ENCODE measurements at regions not wholly inside any gene's neighbourhood (a gene's known extent, or its start where the extent isn't known, plus 50 kb on each side); places are given as distances from the start of the nearest gene placed in this dataset.

DNA sequence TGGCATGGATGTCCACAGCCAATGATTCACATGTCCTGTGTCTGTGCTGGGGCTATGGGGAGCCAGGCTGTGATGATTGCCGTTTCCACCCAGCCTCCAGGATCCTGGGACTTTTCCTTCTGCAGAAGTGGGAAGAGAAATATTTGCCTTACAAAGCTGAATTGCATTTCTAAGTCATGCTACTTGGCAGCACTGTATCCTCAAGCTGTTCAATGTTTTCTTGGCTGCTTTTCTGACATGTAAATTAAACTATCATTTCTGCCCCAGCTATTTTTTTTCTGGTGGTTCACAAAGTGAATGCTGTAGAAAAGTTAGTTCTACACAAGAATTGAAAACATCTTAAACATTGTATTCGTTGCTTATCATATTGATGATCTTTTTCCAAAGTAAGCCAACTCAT is 51.9 kb upstream of the TCERG1L start:
- peak in 3 of 4 donors; percentile 8 to 9 (median 8) for DNase-seq (ENCODE audit: low read depth in 4 of 4, low spot score in 3 of 4)

DNA sequence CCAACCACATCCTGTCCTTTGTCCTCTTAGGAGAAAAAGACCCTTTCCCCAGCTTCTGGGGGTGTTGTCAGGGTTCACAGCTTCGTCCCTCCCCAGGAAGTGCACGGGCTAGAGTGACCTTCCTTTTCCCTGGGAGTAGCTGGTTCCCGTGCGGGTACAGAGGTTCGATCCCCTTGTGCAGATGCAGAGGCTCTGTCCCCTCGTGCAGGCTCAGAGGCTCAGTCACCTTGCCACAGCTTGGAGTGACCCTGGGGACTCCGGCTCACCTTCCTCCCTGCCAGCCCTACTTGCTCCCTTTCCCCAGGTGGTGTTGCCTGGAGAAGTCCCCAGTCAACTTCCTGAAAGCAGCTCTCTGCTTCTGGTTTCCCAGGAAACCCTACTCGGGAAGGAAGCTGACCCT is 60.0 kb upstream of the TCERG1L start:
- no peak for DNase-seq (ENCODE audit: low read depth in 4 of 4, low spot score in 3 of 4)

DNA sequence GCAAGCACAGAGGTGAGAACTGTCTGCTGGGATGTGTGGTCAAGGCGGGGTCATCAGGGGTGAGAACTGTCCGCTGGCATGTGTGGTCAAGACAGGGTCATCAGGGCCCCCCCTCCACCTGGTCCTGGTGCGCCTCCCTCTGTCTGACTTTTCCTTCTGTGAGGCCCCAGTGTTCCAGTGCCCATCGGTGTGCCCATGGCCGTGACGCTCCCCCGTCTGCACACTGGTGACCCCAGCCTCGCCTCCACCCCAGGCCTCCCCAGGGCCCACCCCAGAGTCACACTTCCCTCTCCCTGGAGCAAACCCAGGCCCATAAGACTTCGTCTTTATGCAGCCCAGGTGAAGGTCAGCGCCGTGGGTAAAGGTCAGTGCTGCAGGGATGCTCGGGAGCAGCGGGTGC is 70.1 kb upstream of the TCERG1L start:
- no peak for DNase-seq (ENCODE audit: low read depth in 4 of 4, low spot score in 3 of 4)

- DNase-seq (ENCODE audit: low read depth in 4 of 4, low spot score in 3 of 4), result peak in 1 of 4 donors; percentile 26
Observed at GRCh38 chr10:131385161-131385872, 73.8 kb upstream of the TCERG1L start.

GRCh38 chr10:131387018-131387529 is 75.6 kb upstream of the TCERG1L start:
- no peak for DNase-seq (ENCODE audit: low read depth in 4 of 4, low spot score in 3 of 4)

DNA sequence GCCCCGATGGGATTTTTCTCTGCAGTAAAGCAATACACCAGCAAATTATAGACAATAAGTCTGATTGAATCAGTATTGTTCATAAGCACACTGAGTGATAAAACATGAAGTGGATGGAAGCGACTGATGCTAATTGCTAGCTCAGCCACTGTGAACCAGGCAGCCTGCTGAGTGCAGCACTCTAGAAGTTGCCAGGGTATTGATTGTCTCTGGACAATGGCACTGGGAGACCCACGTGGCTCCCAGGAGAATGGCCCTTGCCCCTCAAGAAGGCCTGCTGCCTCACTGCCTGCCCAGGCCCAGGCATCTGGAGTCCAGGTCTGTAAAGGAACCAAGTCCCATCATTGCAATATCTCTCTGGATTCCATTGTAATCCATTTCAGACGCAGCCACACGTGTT is 80.4 kb upstream of the TCERG1L start:
- no peak for DNase-seq (ENCODE audit: low read depth in 4 of 4, low spot score in 3 of 4)

GRCh38 chr10:131396121-131397050 is 84.9 kb upstream of the TCERG1L start:
- no peak for DNase-seq (ENCODE audit: low read depth in 4 of 4, low spot score in 3 of 4)

GRCh38 chr10:131398166-131398565 is 86.6 kb upstream of the TCERG1L start:
- no peak for DNase-seq (ENCODE audit: low read depth in 4 of 4, low spot score in 3 of 4)

GRCh38 chr10:131399981-131400380 is 88.5 kb upstream of the TCERG1L start:
- no peak for DNase-seq (ENCODE audit: low read depth in 4 of 4, low spot score in 3 of 4)

GRCh38 chr10:131400513-131400912 is 89.0 kb upstream of the TCERG1L start:
- DNase-seq (ENCODE audit: low read depth in 4 of 4, low spot score in 3 of 4), result no peak

DNA sequence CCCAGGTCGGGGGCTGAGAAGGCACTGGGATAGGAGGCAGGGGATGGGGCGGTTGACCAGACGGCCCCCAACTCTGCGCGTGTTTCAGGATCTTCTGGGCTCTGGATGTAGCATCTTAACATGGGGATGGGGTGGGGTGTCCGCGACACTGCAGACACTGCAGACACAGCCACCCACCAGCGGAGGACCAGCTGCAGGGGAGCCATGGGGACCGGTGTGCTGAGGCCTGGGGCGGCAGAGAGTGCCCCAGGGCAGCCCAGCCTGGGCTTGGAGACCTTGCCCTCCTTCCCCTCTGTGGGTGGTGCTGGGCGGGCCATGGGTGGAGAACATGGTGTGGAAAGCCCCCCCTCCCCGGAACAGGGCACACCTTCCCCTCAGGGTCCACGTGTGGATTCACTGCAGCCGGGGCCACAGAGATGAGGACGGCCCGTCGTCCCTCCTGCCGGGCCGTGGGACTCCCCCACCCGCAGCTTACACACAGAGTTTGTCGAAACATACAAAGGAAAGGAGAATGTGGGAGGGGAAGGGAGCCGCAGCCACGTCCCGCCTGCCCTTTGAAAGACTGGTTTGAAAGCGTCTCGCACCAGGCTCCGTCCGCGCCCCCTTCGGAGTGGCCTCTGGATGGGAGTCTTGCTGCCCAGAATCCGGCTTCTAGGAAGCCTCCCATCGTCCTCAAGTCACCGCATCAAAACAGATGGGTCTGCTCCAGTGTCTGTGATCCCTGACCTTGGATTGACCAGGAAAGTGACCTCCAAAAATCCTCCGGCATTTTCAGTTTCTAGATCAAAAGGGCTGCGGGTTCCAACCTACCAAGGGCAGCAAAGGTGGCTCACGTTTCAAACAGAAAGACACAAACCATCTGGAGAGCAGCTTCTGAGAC is 91.5 kb upstream of the TCERG1L start:
- DNase-seq (ENCODE audit: low read depth in 4 of 4, low spot score in 3 of 4), result peak in 1 of 4 donors; percentile 37

DNA sequence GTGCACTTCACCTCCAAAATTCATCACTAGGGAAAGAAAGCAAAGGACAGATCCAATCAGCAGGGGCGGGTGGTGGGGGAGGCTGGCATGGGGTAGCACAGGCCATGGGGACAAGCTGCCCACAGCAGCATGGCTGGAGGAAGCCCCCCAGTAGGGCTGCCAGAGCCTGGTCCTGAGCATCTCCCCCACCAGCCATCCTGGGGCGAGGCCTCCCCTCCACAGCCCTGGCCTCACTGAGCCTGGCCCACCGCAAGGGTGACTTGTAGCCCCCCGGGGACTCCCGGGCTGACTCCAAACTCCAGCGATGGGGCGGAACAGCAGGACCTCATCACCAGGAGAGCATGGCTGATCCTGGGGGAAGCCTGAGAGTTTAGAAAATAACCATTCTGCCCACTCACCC is 92.4 kb upstream of the TCERG1L start:
- no peak for DNase-seq (ENCODE audit: low read depth in 4 of 4, low spot score in 3 of 4)

DNA sequence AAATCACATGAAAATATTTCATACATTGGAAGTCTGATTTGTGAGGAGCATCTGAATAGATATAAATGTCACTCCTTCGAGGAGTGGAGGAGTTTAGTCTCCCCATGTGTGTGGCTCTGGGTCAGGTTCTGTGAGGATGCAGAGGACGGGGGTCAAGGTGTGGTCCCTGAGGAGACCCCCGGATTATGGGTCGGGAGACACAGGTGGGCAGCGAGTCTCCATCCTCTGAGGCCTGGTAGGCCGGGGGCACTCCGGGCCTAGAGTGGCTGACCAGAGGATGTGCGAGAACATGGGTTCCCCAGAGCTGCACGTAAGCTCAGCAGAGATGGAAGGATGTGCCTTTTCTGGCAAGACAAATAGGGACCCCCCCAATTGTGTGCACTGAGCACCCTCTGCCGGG is 93.4 kb upstream of the TCERG1L start:
- DNase-seq (ENCODE audit: low read depth in 4 of 4, low spot score in 3 of 4), result no peak

GRCh38 chr10:131406676-131407392 is 95.3 kb upstream of the TCERG1L start:
- no peak for DNase-seq (ENCODE audit: low read depth in 4 of 4, low spot score in 3 of 4)

DNA sequence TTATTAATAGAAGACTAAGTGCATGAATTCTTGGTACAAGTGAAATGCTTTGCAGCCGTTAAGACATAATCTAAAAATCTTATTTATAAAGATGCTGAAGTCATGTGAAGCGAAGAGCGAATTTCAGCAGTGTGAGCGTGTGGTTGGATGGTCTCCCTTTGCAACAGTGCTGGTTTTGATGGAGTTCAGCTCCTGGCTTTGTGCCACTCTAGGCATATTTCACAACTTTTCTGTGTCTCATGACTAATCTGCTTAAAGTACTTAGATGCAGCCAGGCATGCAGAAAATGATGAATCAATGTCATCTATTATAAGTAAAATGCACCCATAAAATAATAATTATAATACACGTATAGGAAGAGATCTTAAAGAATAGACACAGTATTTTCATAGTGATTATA is 107.2 kb upstream of the TCERG1L start:
- DNase-seq (ENCODE audit: low read depth in 4 of 4, low spot score in 3 of 4), result no peak

- DNase-seq (ENCODE audit: low read depth in 4 of 4, low spot score in 3 of 4), result no peak
Observed at GRCh38 chr10:131419797-131420196, 108.3 kb upstream of the TCERG1L start.

GRCh38 chr10:131420867-131421266 is 109.3 kb upstream of the TCERG1L start:
- DNase-seq (ENCODE audit: low read depth in 4 of 4, low spot score in 3 of 4), result no peak

DNA sequence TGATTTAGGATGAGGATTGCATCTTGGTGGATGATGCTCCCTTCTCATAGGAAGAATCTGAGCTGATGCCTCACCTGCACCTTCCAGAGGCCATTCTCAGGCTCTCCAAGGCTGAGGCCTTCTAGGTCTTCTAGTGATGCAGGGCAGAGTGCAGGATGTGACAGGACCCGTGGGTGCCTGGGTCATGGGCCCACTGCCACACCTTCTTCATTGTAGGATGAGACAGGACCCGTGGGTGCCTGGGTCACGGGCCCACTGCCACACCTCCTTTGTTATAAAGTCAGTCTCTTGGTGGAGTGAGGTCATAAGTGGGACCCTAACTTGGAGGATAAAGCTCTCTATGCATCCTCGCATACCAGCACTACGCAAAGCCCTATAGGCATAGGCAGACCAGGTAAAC is 109.9 kb upstream of the TCERG1L start:
- no peak for DNase-seq (ENCODE audit: low read depth in 4 of 4, low spot score in 3 of 4)

GRCh38 chr10:131422731-131423130 is 111.2 kb upstream of the TCERG1L start:
- DNase-seq (ENCODE audit: low read depth in 4 of 4, low spot score in 3 of 4), result no peak

GRCh38 chr10:131424053-131424452 is 112.5 kb upstream of the TCERG1L start:
- DNase-seq (ENCODE audit: low read depth in 4 of 4, low spot score in 3 of 4), result no peak
